SK-N-SH (cell line): ENCODE measurements at regions not wholly inside any gene's neighbourhood (a gene's known extent, or its start where the extent isn't known, plus 50 kb on each side); places are given as distances from the start of the nearest gene placed in this dataset.

Experiments used
- CTCF ChIA-PET: fragments of 300-600, 350-600 bp; formaldehyde crosslinking; extraction: SDS; loops from one replicate; lab custom pipeline; 2021; lab: Yijun Ruan, JAX
- POLR2A ChIA-PET: fragments of 350-600 bp; sonication (Branson Sonifier 250); formaldehyde crosslinking; extraction: SDS; loops from one replicate; lab custom pipeline; 2020; ENCODE audit warnings: antibody characterized with exemption, inconsistent platforms; lab: Yijun Ruan, JAX
- DNase-seq: peaks from one replicate; pipeline ENCODE4 v3.0.0; 2012
- H2AFZ ChIP-seq: fragments of 200-600 bp; sonication (generic); 2 replicates; pipeline ENCODE4 v1.8.1; 2016; ENCODE audit warnings: antibody characterized with exemption, mild to moderate bottlenecking, low read depth
- H3F3A ChIP-seq: fragments of 200-600 bp; sonication (generic); replicated peaks from 2 replicates; pipeline ENCODE3; 2016; ENCODE audit warnings: antibody characterized with exemption, mild to moderate bottlenecking; ENCODE audit not compliant: insufficient read depth
- H3K27ac ChIP-seq, 2 experiments: fragments of 200-500 bp in 1 of 2; fragments of 200-600 bp in 1 of 2; sonication (Bioruptor generic) in 1 of 2; sonication (generic), shearing (Covaris generic) in 1 of 2; 2 replicates each; pipeline versions ENCODE4 v1.5.1 to v1.6.1; 2014 to 2016; ENCODE audit warnings: low read depth in 2 of 2, inconsistent platforms in 1 of 2, low read length in 1 of 2, mild to moderate bottlenecking in 1 of 2, mixed read lengths in 1 of 2
- H3K27me3 ChIP-seq: fragments of 200-600 bp; sonication (generic), shearing (Covaris generic); 2 replicates; pipeline ENCODE4 v1.6.1; 2016; ENCODE audit warnings: mixed run types; ENCODE audit not compliant: insufficient read depth
- H3K36me3 ChIP-seq, 2 experiments: fragments of 200-500 bp in 1 of 2; fragments of 200-600 bp in 1 of 2; sonication (Bioruptor generic) in 1 of 2; sonication (generic) in 1 of 2; replicated peaks in 1 of 2; 2 replicates each; pipeline versions ENCODE3 to v1.5.1; 2014 to 2016; ENCODE audit warnings: low read length in 1 of 2, mild to moderate bottlenecking in 1 of 2; ENCODE audit not compliant: insufficient read depth in 2 of 2, control insufficient read depth in 1 of 2
- H3K4me1 ChIP-seq, 2 experiments: fragments of 200-500 bp in 1 of 2; fragments of 200-600 bp in 1 of 2; sonication (Bioruptor generic) in 1 of 2; sonication (generic), shearing (Covaris generic) in 1 of 2; 2 replicates each; pipeline versions ENCODE4 v1.5.1 to v1.6.1; 2014 to 2016; ENCODE audit warnings: low read depth in 1 of 2, low read length in 1 of 2, mixed run types in 1 of 2; ENCODE audit not compliant: insufficient read depth in 2 of 2, control insufficient read depth in 1 of 2
- H3K4me2 ChIP-seq: fragments of 200-600 bp; sonication (generic), shearing (Covaris generic); 2 replicates; pipeline ENCODE4 v1.6.1; 2017; ENCODE audit warnings: mixed run types
- H3K4me3 ChIP-seq, 2 experiments: fragments of 200-500 bp in 1 of 2; fragments of 200-600 bp in 1 of 2; sonication (Bioruptor generic) in 1 of 2; sonication (generic), shearing (Covaris generic) in 1 of 2; 2 replicates each; pipeline versions ENCODE4 v1.5.1 to v1.8.1; 2014 to 2016; ENCODE audit warnings: low read depth in 2 of 2, inconsistent platforms in 1 of 2, low read length in 1 of 2, mild to moderate bottlenecking in 1 of 2, mixed read lengths in 1 of 2, moderate library complexity in 1 of 2
- H3K79me2 ChIP-seq: fragments of 200-600 bp; sonication (generic); 2 replicates; pipeline ENCODE4 v1.8.1; 2017; ENCODE audit warnings: mild to moderate bottlenecking; ENCODE audit not compliant: insufficient read depth
- H3K9ac ChIP-seq: fragments of 200-600 bp; sonication (generic); 2 replicates; pipeline ENCODE4 v1.6.1; 2017; ENCODE audit warnings: mixed run types
- H3K9me2 ChIP-seq: fragments of 200-600 bp; sonication (generic); 2 replicates; pipeline ENCODE4 v1.6.1; 2017; ENCODE audit warnings: mixed run types
- H3K9me3 ChIP-seq: fragments of 200-600 bp; sonication (generic); 2 replicates; pipeline ENCODE4 v1.6.1; 2017; ENCODE audit warnings: mixed run types, mild to moderate bottlenecking, moderate library complexity
- H4K20me1 ChIP-seq: fragments of 200-600 bp; sonication (generic); 2 replicates; pipeline ENCODE4 v1.6.1; 2017; ENCODE audit warnings: mild to moderate bottlenecking, mixed run types; ENCODE audit not compliant: insufficient read depth
- EP300 ChIP-seq, 2 experiments: IDR thresholded peaks; 2 replicates each; pipeline versions ENCODE4 v1.4.0 to v1.6.1; 2012; ENCODE audit warnings: borderline replicate concordance in 1 of 2, low read depth in 1 of 2, low read length in 1 of 2
- FOXJ3 ChIP-seq: sonication (generic); formaldehyde crosslinking; IDR thresholded peaks from 2 replicates; pipeline ENCODE4 v1.5.1; 2020; ENCODE audit warnings: mild to moderate bottlenecking, missing genetic modification reagents
- FOXM1 ChIP-seq: IDR thresholded peaks from 2 replicates; pipeline ENCODE4 v1.4.0; 2012; ENCODE audit warnings: low read depth, mild to moderate bottlenecking
- GATA2 ChIP-seq: sonication (generic); formaldehyde crosslinking; IDR thresholded peaks from 2 replicates; pipeline ENCODE4 v1.5.0; 2020; ENCODE audit warnings: mild to moderate bottlenecking, missing genetic modification reagents
- MXI1 ChIP-seq: IDR thresholded peaks from 2 replicates; pipeline ENCODE4 v1.6.1; 2012; ENCODE audit warnings: mild to moderate bottlenecking, low read depth, low read length, improper control_type of control experiment
- NRF1 ChIP-seq: IDR thresholded peaks from 2 replicates; pipeline ENCODE4 v1.6.1; 2012; ENCODE audit warnings: low read depth, mild to moderate bottlenecking, low read length
- RAD21 ChIP-seq: IDR thresholded peaks from 2 replicates; pipeline ENCODE4 v1.6.1; 2012; ENCODE audit warnings: mild to moderate bottlenecking, low read length
- RCOR1 ChIP-seq: fragments of 150-350 bp; IDR thresholded peaks from 2 replicates; pipeline ENCODE4 v1.6.1; 2017; ENCODE audit warnings: antibody characterized with exemption, low read length
- RFX5 ChIP-seq: IDR thresholded peaks from 2 replicates; pipeline ENCODE4 v1.6.1; 2012; ENCODE audit warnings: mild to moderate bottlenecking, improper control_type of control experiment, low read length
- SMC3 ChIP-seq: IDR thresholded peaks from 2 replicates; pipeline ENCODE4 v1.6.1; 2012; ENCODE audit warnings: low read depth, low read length, improper control_type of control experiment
- TAF1 ChIP-seq: IDR thresholded peaks from 2 replicates; pipeline ENCODE4 v1.6.1; 2012; ENCODE audit warnings: low read depth, mild to moderate bottlenecking, low read length, moderate library complexity, borderline replicate concordance
- TCF12 ChIP-seq: IDR thresholded peaks from 2 replicates; pipeline ENCODE4 v1.4.0; 2012
- WGBS: methylation state at CpG from one replicate; pipeline ENCODE4 v1.1.6; 2017; ENCODE audit warnings: low lambda C conversion rate; 5-methylcytosine and 5-hydroxymethylcytosine counted together
- TF ChIP-seq, protein P1 (sequence below): IDR thresholded peaks from 2 replicates; pipeline ENCODE4 v1.4.0; 2012; ENCODE audit warnings: low read depth, borderline replicate concordance
- TF ChIP-seq, protein P2 (sequence below): fragments of 200-600 bp; sonication (generic); IDR thresholded peaks from 2 replicates; pipeline ENCODE4 v1.6.1; 2017; ENCODE audit warnings: antibody characterized with exemption, mild to moderate bottlenecking, moderate library complexity

DNA sequence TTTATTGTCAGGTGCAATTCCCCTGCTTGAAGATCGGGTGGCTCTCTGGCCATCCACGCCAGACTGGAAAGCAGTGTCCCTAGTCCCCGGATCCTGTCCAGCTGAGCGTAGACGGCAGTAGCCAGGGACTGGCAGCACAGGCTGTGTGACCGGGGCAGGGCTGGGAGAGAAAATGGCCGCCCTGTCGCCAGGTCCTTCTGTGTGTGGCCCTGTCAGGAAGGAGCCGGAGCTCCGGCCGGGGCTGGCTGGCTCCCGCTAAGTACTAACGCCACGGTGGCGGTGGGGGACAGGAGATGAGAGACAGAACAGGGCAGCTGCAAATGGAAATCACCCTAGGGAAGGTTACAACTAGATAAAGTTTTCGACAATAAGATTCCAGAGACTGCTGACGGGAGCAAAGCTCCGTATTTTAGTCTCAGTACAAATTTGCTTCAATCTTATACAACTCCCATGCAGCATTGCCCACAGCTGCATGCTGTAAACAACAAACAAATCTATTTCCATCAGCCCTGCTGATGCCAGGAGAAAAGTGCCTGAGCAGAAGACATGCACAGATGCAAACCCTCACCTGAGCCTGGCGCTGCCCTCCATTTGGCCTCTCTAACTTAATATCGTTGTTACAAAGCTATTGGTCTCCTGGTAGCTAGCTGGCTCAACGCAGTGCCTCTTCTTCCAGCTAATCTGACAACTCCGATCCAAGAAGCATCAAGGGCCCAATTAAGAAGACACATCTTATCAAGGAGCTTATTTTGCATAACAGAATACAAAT lies 253.0 kb downstream of the TSHZ3 start:
- H3K9me2 ChIP-seq, result no peaks in the 10 kb centered on the region
- no peaks in the 10 kb centered on the region for H3K36me3 ChIP-seq
- H3K9ac ChIP-seq, result no peak overlapping the region
- no peaks in the 10 kb centered on the region for H4K20me1 ChIP-seq
- H3K4me3 ChIP-seq, result no peak overlapping the region
- no peaks in the 10 kb centered on the region for H3K27me3 ChIP-seq
- no peak overlapping the region for H3K27ac ChIP-seq
- no peaks in the 10 kb centered on the region for H3K79me2 ChIP-seq
- H3K4me2 ChIP-seq, result no peak overlapping the region
- ChIA-PET CTCF (interaction anchor here (0.6 kb wide), 1 partner anchor 410 kb away, joined by 3 read pairs; no protein-coding TSS in a partner anchor), POLR2A (no interaction called here)
- WGBS, result 76% methylated on average over 22 of the region's 22 CpGs
- peak; percentile 24 for DNase-seq
- H2AFZ ChIP-seq, result no peak overlapping the region
- TF ChIP-seq MXI1 (no peak), RFX5 (no peak), GATA2 (CRISPR knock-in tag) (no peak)
- TF ChIP-seq, protein P1, sequence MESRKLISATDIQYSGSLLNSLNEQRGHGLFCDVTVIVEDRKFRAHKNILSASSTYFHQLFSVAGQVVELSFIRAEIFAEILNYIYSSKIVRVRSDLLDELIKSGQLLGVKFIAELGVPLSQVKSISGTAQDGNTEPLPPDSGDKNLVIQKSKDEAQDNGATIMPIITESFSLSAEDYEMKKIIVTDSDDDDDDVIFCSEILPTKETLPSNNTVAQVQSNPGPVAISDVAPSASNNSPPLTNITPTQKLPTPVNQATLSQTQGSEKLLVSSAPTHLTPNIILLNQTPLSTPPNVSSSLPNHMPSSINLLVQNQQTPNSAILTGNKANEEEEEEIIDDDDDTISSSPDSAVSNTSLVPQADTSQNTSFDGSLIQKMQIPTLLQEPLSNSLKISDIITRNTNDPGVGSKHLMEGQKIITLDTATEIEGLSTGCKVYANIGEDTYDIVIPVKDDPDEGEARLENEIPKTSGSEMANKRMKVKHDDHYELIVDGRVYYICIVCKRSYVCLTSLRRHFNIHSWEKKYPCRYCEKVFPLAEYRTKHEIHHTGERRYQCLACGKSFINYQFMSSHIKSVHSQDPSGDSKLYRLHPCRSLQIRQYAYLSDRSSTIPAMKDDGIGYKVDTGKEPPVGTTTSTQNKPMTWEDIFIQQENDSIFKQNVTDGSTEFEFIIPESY, result no peak
- H3K9me3 ChIP-seq, result no peaks in the 10 kb centered on the region
- H3F3A ChIP-seq, result no peaks in the 10 kb centered on the region
- H3K4me1 ChIP-seq, result peaks cover 3 to 9% of the 10 kb centered on the region in 2 experiments; a peak in 2 of 4 replicates

DNA sequence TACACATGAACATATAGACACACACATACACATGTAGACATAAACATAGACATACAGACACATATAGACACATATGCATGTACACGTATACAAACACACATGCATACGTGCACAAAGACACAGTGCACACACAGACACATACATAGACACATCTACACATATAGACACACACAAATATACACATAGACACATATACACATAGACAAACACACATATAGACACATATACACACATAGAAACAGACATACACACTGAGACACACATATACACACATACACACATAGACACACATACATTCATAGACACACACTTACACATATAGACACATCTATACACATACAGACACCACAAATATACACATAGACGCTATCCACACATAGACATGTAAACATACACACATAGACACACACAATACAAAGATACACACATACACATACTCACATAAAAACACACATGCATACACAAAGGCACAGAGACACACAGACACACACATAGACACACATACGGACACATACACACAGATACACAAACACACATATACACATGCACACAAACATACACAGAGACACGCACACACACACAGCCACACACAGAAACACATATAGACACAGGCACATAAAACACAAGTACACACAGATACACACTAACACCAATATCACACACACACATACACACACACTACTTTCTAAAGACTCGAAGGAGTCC lies 254.0 kb downstream of the TSHZ3 start:
- no peak overlapping the region for H2AFZ ChIP-seq
- TF ChIP-seq GATA2 (CRISPR knock-in tag) (no peak), FOXJ3 (CRISPR knock-in tag) (no peak), RCOR1 (no peak), RAD21 (no peak), TAF1 (no peak), SMC3 (no peak), EP300 (IDR thresholded peaks at IDR 0.05; ENCODE audit: borderline replicate concordance in 1 of 2, low read depth in 1 of 2, low read length in 1 of 2) (no peak), TCF12 (no peak), NRF1 (no peak), FOXM1 (no peak)
- TF ChIP-seq, protein P2, sequence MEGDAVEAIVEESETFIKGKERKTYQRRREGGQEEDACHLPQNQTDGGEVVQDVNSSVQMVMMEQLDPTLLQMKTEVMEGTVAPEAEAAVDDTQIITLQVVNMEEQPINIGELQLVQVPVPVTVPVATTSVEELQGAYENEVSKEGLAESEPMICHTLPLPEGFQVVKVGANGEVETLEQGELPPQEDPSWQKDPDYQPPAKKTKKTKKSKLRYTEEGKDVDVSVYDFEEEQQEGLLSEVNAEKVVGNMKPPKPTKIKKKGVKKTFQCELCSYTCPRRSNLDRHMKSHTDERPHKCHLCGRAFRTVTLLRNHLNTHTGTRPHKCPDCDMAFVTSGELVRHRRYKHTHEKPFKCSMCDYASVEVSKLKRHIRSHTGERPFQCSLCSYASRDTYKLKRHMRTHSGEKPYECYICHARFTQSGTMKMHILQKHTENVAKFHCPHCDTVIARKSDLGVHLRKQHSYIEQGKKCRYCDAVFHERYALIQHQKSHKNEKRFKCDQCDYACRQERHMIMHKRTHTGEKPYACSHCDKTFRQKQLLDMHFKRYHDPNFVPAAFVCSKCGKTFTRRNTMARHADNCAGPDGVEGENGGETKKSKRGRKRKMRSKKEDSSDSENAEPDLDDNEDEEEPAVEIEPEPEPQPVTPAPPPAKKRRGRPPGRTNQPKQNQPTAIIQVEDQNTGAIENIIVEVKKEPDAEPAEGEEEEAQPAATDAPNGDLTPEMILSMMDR, result no peak
- H3K4me2 ChIP-seq, result no peak overlapping the region
- WGBS, result 56% methylated on average over 6 of the region's 6 CpGs
- POLR2A ChIA-PET, result no interaction called here
- H3K4me3 ChIP-seq, result no peak overlapping the region
- H3K9ac ChIP-seq, result no peak overlapping the region
- H3K79me2 ChIP-seq, result no peaks in the 10 kb centered on the region
- H4K20me1 ChIP-seq, result no peaks in the 10 kb centered on the region
- H3K27me3 ChIP-seq, result no peaks in the 10 kb centered on the region
- H3K27ac ChIP-seq, result no peak overlapping the region
- H3F3A ChIP-seq, result no peaks in the 10 kb centered on the region
- no peaks in the 10 kb centered on the region for H3K9me2 ChIP-seq
- peaks cover 0 to 9% of the 10 kb centered on the region in 2 experiments; a peak in 1 of 4 replicates for H3K4me1 ChIP-seq
- DNase-seq, result no peak
- CTCF ChIA-PET, result interaction anchor here (0.6 kb wide), 1 partner anchor 517 kb away, joined by 5 read pairs; no protein-coding TSS in a partner anchor
- no peaks in the 10 kb centered on the region for H3K9me3 ChIP-seq
- H3K36me3 ChIP-seq, result no peaks in the 10 kb centered on the region
